ENCODE measurements at regions not wholly inside any gene's neighbourhood (a gene's known extent, or its start where the extent isn't known, plus 50 kb on each side); places are given as distances from the start of the nearest gene placed in this dataset.

DNA sequence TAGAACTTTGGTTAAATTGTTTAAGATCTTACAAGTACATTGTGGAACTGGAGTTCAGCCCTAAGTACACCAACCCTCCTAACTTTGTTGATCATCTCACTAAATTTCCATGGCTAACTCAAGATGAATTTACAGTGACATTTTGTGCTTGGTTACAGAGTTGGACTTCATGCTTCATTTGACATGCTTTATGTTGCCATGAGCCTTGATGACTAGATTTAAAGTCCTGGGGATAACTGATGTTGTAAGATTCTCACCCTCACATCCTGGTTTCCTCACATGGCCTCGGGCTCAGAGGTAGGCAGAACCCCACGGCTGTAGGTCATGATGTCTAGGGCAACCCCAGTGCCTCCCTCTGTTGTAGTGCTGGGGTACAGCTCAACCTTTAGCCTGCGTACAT is 397.2 kb upstream of the IGFBP3 start:
- H3K4me3 ChIP-seq (ENCODE audit: low read depth, low read length): no peak overlapping the region
- TF ChIP-seq, protein P1, sequence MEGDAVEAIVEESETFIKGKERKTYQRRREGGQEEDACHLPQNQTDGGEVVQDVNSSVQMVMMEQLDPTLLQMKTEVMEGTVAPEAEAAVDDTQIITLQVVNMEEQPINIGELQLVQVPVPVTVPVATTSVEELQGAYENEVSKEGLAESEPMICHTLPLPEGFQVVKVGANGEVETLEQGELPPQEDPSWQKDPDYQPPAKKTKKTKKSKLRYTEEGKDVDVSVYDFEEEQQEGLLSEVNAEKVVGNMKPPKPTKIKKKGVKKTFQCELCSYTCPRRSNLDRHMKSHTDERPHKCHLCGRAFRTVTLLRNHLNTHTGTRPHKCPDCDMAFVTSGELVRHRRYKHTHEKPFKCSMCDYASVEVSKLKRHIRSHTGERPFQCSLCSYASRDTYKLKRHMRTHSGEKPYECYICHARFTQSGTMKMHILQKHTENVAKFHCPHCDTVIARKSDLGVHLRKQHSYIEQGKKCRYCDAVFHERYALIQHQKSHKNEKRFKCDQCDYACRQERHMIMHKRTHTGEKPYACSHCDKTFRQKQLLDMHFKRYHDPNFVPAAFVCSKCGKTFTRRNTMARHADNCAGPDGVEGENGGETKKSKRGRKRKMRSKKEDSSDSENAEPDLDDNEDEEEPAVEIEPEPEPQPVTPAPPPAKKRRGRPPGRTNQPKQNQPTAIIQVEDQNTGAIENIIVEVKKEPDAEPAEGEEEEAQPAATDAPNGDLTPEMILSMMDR (IDR thresholded peaks at IDR 0.05; ENCODE audit: insufficient read depth, low read length, missing control alignments): no peak
- ChIA-PET POLR2A (no interaction called here), CTCF (no interaction called here)
- no peak for DNase-seq (ENCODE audit: low read depth, low spot score)

DNA sequence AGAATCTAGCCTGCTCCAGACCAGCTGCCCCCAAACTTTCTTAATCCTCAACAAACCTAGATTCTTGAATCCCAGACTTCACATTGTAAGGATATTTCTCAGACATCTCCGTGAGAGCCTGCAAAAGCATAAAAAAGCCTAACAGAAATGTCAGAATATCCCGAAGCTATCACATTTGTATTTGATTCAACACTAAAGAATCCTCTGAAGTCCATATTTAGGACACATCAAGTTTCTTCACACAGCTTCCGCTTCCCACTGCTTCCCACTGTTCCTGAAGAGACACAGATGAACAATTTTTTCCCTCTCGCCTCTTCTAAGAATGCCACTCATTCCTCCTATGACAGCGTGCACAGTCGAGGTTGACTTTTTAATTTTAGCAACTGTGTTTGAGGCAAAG is 396.2 kb upstream of the IGFBP3 start:
- TF ChIP-seq, protein P1 (IDR thresholded peaks at IDR 0.05; ENCODE audit: insufficient read depth, low read length, missing control alignments): no peak
- H3K4me3 ChIP-seq (ENCODE audit: low read depth, low read length): no peak overlapping the region
- POLR2A ChIA-PET: interaction anchor here (1.2 kb wide), 1 partner anchor 25 kb away, joined by 3 read pairs; no protein-coding TSS in a partner anchor
- CTCF ChIA-PET: interaction anchor here (1.2 kb wide), 1 partner anchor 395 kb away, joined by 4 read pairs; no protein-coding TSS in a partner anchor
- DNase-seq (ENCODE audit: low read depth, low spot score): peak; percentile 23

DNA sequence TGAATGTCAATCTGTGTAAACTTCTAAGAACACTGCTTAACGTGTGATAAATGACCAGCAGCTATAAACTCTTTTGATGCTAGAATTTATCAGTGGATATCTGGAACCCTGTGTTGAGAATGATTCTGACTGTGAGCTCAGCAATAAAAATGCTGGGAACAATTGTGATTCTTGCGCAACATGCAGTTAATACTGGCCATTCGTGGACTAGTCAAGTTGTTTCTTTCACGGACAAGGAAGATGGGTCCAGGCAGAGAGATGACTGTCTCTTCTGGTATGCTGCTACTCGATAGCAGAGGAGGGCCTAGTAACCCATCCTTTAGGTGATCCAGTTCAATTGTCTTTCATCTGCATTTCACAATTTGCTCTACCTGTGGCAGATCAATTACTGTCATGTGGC is 394.8 kb upstream of the IGFBP3 start:
- POLR2A ChIA-PET: no interaction called here
- TF ChIP-seq, protein P1 (IDR thresholded peaks at IDR 0.05; ENCODE audit: insufficient read depth, low read length, missing control alignments): no peak
- CTCF ChIA-PET: interaction anchor here (1.2 to 2.4 kb wide), 2 partner anchors 393 to 398 kb away, joined by 4 to 8 read pairs; no protein-coding TSS in a partner anchor
- no peak overlapping the region for H3K4me3 ChIP-seq (ENCODE audit: low read depth, low read length)
- DNase-seq (ENCODE audit: low read depth, low spot score): no peak

DNA sequence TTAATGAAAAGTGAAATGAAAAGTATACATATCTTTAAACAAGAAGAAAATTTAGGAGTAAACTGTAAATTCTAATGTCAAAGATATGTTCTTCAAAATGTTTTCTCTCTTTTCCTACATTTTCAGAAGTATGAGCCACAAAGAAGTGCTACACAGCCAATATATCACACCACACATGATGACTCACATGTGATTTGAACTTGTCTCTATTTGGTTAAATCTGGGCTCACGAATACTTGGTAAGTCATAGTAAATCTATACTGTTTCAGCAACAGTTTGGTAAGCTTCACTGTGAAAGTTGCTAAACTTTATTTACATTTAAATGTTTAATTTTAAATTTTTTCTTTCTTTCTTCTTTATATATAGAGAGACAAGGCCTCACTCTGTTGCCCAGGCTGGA is 380.6 kb upstream of the IGFBP3 start:
- POLR2A ChIA-PET: no interaction called here
- H3K4me3 ChIP-seq (ENCODE audit: low read depth, low read length): no peak overlapping the region
- DNase-seq (ENCODE audit: low read depth, low spot score): no peak
- CTCF ChIA-PET: interaction anchor here (1.2 to 2.5 kb wide), 3 partner anchors 10 to 379 kb away, joined by 4 to 9 read pairs (median 6); no protein-coding TSS in a partner anchor
- TF ChIP-seq, protein P1 (IDR thresholded peaks at IDR 0.05; ENCODE audit: insufficient read depth, low read length, missing control alignments): no peak

DNA sequence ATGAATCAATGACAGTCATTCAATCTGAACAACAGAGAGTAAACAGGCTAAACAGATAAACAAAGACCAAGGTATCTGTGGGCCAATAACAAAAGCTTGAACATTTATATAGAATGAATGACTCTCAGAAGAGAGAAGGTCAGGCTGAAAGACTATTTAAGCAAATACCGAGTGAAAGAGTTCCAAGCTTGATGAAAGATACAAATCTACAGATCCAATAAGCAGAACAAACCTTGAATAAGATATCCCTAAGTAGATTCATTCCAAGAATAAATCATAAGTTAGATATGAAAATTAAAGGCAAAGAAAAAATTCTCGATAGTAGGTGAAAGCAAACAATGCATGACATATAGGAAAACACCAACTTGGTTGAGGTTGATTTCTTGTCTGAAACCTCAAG is 376.4 kb upstream of the IGFBP3 start:
- CTCF ChIA-PET: interaction anchor here (4.2 kb wide), 1 partner anchor 374 kb away, joined by 15 read pairs; the partner anchor contains the start of gene IGFBP3
- H3K4me3 ChIP-seq (ENCODE audit: low read depth, low read length): no peak overlapping the region
- POLR2A ChIA-PET: no interaction called here
- TF ChIP-seq, protein P1 (IDR thresholded peaks at IDR 0.05; ENCODE audit: insufficient read depth, low read length, missing control alignments): no peak
- DNase-seq (ENCODE audit: low read depth, low spot score): no peak

DNA sequence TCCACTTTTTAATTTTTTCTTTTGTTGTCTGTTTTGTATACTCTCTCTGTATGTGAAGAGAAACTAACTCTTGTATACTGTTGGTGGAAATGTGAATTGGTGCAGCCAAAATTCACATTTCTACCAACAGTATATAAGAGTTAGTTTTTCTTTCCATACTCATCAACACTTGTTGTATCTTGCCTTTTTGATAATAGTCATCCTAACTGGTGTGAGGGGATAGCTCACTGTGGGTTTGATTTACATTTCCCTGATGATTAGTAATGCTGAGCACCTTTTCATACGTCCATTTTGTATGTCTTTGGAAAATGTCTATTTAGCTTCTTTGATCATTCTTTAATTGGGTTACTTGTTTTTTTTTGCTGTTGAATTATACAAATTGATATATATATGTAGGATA is 375.5 kb upstream of the IGFBP3 start:
- no peak overlapping the region for H3K4me3 ChIP-seq (ENCODE audit: low read depth, low read length)
- ChIA-PET POLR2A (no interaction called here), CTCF (no interaction called here)
- no peak for DNase-seq (ENCODE audit: low read depth, low spot score)
- TF ChIP-seq, protein P1 (IDR thresholded peaks at IDR 0.05; ENCODE audit: insufficient read depth, low read length, missing control alignments): no peak

Data from AG04449 (cell line).